CD4-positive, alpha-beta memory T cell (primary cell): ENCODE measurements at regions not wholly inside any gene's neighbourhood (a gene's known extent, or its start where the extent isn't known, plus 50 kb on each side); places are given as distances from the start of the nearest gene placed in this dataset.

Source experiments
- CTCF ChIA-PET: fragments of 350-600 bp; sonication (Branson Sonifier 250); formaldehyde crosslinking; loops from one replicate; lab custom pipeline; 2021; ENCODE audit warnings: inconsistent platforms; ENCODE audit not compliant: partially characterized antibody; lab: Charles Lee
- POLR2A ChIA-PET: fragments of 350-600 bp; sonication (Branson Sonifier 250); formaldehyde crosslinking; loops from one replicate; lab custom pipeline; 2021; ENCODE audit not compliant: partially characterized antibody; lab: Charles Lee
- DNase-seq, 5 donors: peaks; one replicate each; pipeline versions ENCODE4 v3.0.0 to v3.0.0-alpha.2; 2020 to 2022; ENCODE audit warnings: mixed read lengths in 1 of 5
- H3K27ac ChIP-seq: one replicate; pipeline ENCODE4 v1.7.0; 2013; ENCODE audit warnings: low read depth, low read length
- H3K27me3 ChIP-seq: 2 replicates; pipeline ENCODE4 v1.7.0; 2013; ENCODE audit warnings: mild to moderate bottlenecking, low read length, moderate library complexity; ENCODE audit not compliant: insufficient read depth
- H3K36me3 ChIP-seq: 2 replicates; pipeline ENCODE4 v1.7.0; 2013; ENCODE audit warnings: mild to moderate bottlenecking, low read length, moderate library complexity; ENCODE audit not compliant: insufficient read depth
- H3K4me1 ChIP-seq: 2 replicates; pipeline ENCODE4 v1.7.0; 2013; ENCODE audit warnings: mild to moderate bottlenecking, low read length, moderate library complexity; ENCODE audit not compliant: insufficient read depth
- H3K4me3 ChIP-seq, 2 donors: one replicate each; pipeline ENCODE4 v1.7.0; 2013; ENCODE audit warnings: low read length in 2 of 2, mild to moderate bottlenecking in 1 of 2
- H3K9me3 ChIP-seq, 2 donors: one replicate each; pipeline ENCODE4 v1.7.0; 2013; ENCODE audit warnings: low read length in 2 of 2, control low read depth in 1 of 2; ENCODE audit not compliant: control insufficient read depth in 1 of 2
- H3K27ac Mint-ChIP-seq, 7 donors: one replicate each; pipeline ENCODE4 v1.8.0; 2020 to 2021; ENCODE audit warnings: mixed read lengths in 7 of 7, mild to moderate bottlenecking in 6 of 7, inconsistent platforms in 3 of 7, moderate library complexity in 3 of 7
- H3K27me3 Mint-ChIP-seq, 2 donors: one replicate each; pipeline ENCODE4 v1.8.0; 2020 to 2021; ENCODE audit warnings: mixed read lengths in 2 of 2
- H3K36me3 Mint-ChIP-seq, 2 donors: one replicate each; pipeline ENCODE4 v1.8.0; 2020 to 2021; ENCODE audit warnings: mixed read lengths in 2 of 2, inconsistent platforms in 1 of 2, mild to moderate bottlenecking in 1 of 2
- H3K4me1 Mint-ChIP-seq, 4 donors: one replicate each; pipeline ENCODE4 v1.8.0; 2020 to 2021; ENCODE audit warnings: mixed read lengths in 4 of 4, mild to moderate bottlenecking in 1 of 4
- H3K4me3 Mint-ChIP-seq, 8 donors: one replicate each; pipeline ENCODE4 v1.8.0; 2020 to 2021; ENCODE audit warnings: mixed read lengths in 8 of 8, mild to moderate bottlenecking in 7 of 8, moderate library complexity in 6 of 8, inconsistent platforms in 3 of 8
- H3K9me3 Mint-ChIP-seq, 8 donors: one replicate each; pipeline ENCODE4 v1.8.0; 2020 to 2021; ENCODE audit warnings: mixed read lengths in 8 of 8, mild to moderate bottlenecking in 5 of 8, inconsistent platforms in 3 of 8, moderate library complexity in 1 of 8
- intact Hi-C: fragments of 100-400 bp; cut with micrococcal nuclease; formaldehyde crosslinking; loops from one replicate; pipeline ENCODE4 v1.15.1; 2023

GRCh38 chr2:121045245-121045644, 239.8 kb downstream of the TFCP2L1 start:
- H3K27me3 Mint-ChIP-seq = peaks cover 2% of the 10 kb centered on the region in 2 donors
- Histone ChIP-seq H3K36me3 (no peaks in the 10 kb centered on the region), H3K9me3 (no peaks in the 10 kb centered on the region), H3K27me3 (no peaks in the 10 kb centered on the region), H3K27ac (no peak overlapping the region), H3K4me1 (no peaks in the 10 kb centered on the region), H3K4me3 (no peak overlapping the region)
- POLR2A ChIA-PET = no interaction called here
- intact Hi-C loops = no loop called here
- no peak overlapping the region for H3K27ac Mint-ChIP-seq
- no peaks in the 10 kb centered on the region for H3K36me3 Mint-ChIP-seq
- H3K4me3 Mint-ChIP-seq = no peak overlapping the region
- no peak for DNase-seq
- CTCF ChIA-PET = no interaction called here
- no peaks in the 10 kb centered on the region for H3K9me3 Mint-ChIP-seq
- H3K4me1 Mint-ChIP-seq = no peaks in the 10 kb centered on the region

GRCh38 chr2:121046335-121046734, 238.7 kb downstream of the TFCP2L1 start:
- Mint-ChIP-seq H3K9me3 (no peaks in the 10 kb centered on the region), H3K4me1 (no peaks in the 10 kb centered on the region), H3K27ac (no peak overlapping the region), H3K27me3 (peaks cover under 1 to 2% of the 10 kb centered on the region in 2 donors), H3K36me3 (no peaks in the 10 kb centered on the region), H3K4me3 (no peak overlapping the region)
- Histone ChIP-seq H3K27me3 (no peaks in the 10 kb centered on the region), H3K9me3 (no peaks in the 10 kb centered on the region), H3K4me1 (no peaks in the 10 kb centered on the region), H3K27ac (no peak overlapping the region), H3K36me3 (no peaks in the 10 kb centered on the region), H3K4me3 (no peak overlapping the region)
- ChIA-PET POLR2A (no interaction called here), CTCF (no interaction called here)
- intact Hi-C loops = no loop called here
- no peak for DNase-seq

- Histone ChIP-seq H3K36me3 (no peaks in the 10 kb centered on the region), H3K4me3 (no peak overlapping the region), H3K9me3 (no peaks in the 10 kb centered on the region), H3K4me1 (no peaks in the 10 kb centered on the region), H3K27ac (no peak overlapping the region), H3K27me3 (no peaks in the 10 kb centered on the region)
- DNase-seq = no peak
- Mint-ChIP-seq H3K9me3 (no peaks in the 10 kb centered on the region), H3K4me1 (no peaks in the 10 kb centered on the region), H3K27me3 (peaks cover 0 to 4% of the 10 kb centered on the region in 2 donors), H3K36me3 (no peaks in the 10 kb centered on the region), H3K4me3 (no peak overlapping the region), H3K27ac (no peak overlapping the region)
- CTCF ChIA-PET = no interaction called here
- intact Hi-C loops = no loop called here
- POLR2A ChIA-PET = no interaction called here
These were observed 237.6 kb downstream of the TFCP2L1 start for GRCh38 chr2:121047383-121047782.

GRCh38 chr2:121049131-121049530, 235.9 kb downstream of the TFCP2L1 start:
- H3K9me3 ChIP-seq = no peaks in the 10 kb centered on the region
- H3K4me3 Mint-ChIP-seq = no peak overlapping the region
- no peaks in the 10 kb centered on the region for H3K36me3 Mint-ChIP-seq
- no peaks in the 10 kb centered on the region for H3K4me1 ChIP-seq
- POLR2A ChIA-PET = no interaction called here
- DNase-seq = no peak
- intact Hi-C loops = no loop called here
- H3K4me1 Mint-ChIP-seq = no peaks in the 10 kb centered on the region
- peaks cover 0 to 2% of the 10 kb centered on the region in 2 donors for H3K27me3 Mint-ChIP-seq
- H3K36me3 ChIP-seq = no peaks in the 10 kb centered on the region
- H3K9me3 Mint-ChIP-seq = peaks cover 0 to 3% (median 0%) of the 10 kb centered on the region in 8 donors
- no peak overlapping the region for H3K27ac Mint-ChIP-seq
- no peak overlapping the region for H3K4me3 ChIP-seq
- no peaks in the 10 kb centered on the region for H3K27me3 ChIP-seq
- CTCF ChIA-PET = no interaction called here
- H3K27ac ChIP-seq = no peak overlapping the region

GRCh38 chr2:121049950-121050585, 234.9 kb downstream of the TFCP2L1 start:
- Mint-ChIP-seq H3K4me3 (no peak overlapping the region), H3K9me3 (peaks cover 0 to 3% (median 0%) of the 10 kb centered on the region in 8 donors), H3K4me1 (no peaks in the 10 kb centered on the region), H3K27ac (no peak overlapping the region), H3K27me3 (peaks cover 0 to 3% of the 10 kb centered on the region in 2 donors), H3K36me3 (no peaks in the 10 kb centered on the region)
- ChIA-PET POLR2A (no interaction called here), CTCF (no interaction called here)
- H3K27ac ChIP-seq = no peak overlapping the region
- no peak for DNase-seq
- intact Hi-C loops = no loop called here
- no peaks in the 10 kb centered on the region for H3K27me3 ChIP-seq
- H3K4me3 ChIP-seq = no peak overlapping the region
- H3K36me3 ChIP-seq = no peaks in the 10 kb centered on the region
- no peaks in the 10 kb centered on the region for H3K4me1 ChIP-seq
- H3K9me3 ChIP-seq = no peaks in the 10 kb centered on the region

GRCh38 chr2:121051311-121051710, 233.7 kb downstream of the TFCP2L1 start:
- H3K27ac Mint-ChIP-seq = no peak overlapping the region
- DNase-seq = no peak
- POLR2A ChIA-PET = no interaction called here
- H3K9me3 Mint-ChIP-seq = peaks cover 0 to 3% (median 0%) of the 10 kb centered on the region in 8 donors
- no peak overlapping the region for H3K4me3 Mint-ChIP-seq
- Histone ChIP-seq H3K4me3 (no peak overlapping the region), H3K4me1 (no peaks in the 10 kb centered on the region), H3K27ac (no peak overlapping the region), H3K9me3 (no peaks in the 10 kb centered on the region), H3K27me3 (no peaks in the 10 kb centered on the region), H3K36me3 (no peaks in the 10 kb centered on the region)
- CTCF ChIA-PET = no interaction called here
- no peaks in the 10 kb centered on the region for H3K36me3 Mint-ChIP-seq
- intact Hi-C loops = no loop called here
- H3K4me1 Mint-ChIP-seq = no peaks in the 10 kb centered on the region
- peaks cover 0 to 6% of the 10 kb centered on the region in 2 donors for H3K27me3 Mint-ChIP-seq

GRCh38 chr2:121052023-121052422, 233.0 kb downstream of the TFCP2L1 start:
- intact Hi-C loops = no loop called here
- Mint-ChIP-seq H3K27ac (no peak overlapping the region), H3K4me1 (no peaks in the 10 kb centered on the region), H3K9me3 (peaks cover 0 to 3% (median 0%) of the 10 kb centered on the region in 8 donors), H3K4me3 (no peak overlapping the region), H3K27me3 (peaks cover 0 to 6% of the 10 kb centered on the region in 2 donors), H3K36me3 (no peaks in the 10 kb centered on the region)
- Histone ChIP-seq H3K4me1 (no peaks in the 10 kb centered on the region), H3K27ac (no peak overlapping the region), H3K27me3 (no peaks in the 10 kb centered on the region), H3K36me3 (no peaks in the 10 kb centered on the region), H3K4me3 (no peak overlapping the region), H3K9me3 (no peaks in the 10 kb centered on the region)
- POLR2A ChIA-PET = no interaction called here
- no peak for DNase-seq
- CTCF ChIA-PET = no interaction called here
